Skeletal muscle tissue (tissue), 3 donors: ENCODE measurements at regions not wholly inside any gene's neighbourhood (a gene's known extent, or its start where the extent isn't known, plus 50 kb on each side); places are given as distances from the start of the nearest gene placed in this dataset.
A peak's percentile ranks its signal among the peaks of the same experiment; 100 is the strongest.

ENCODE experiments used
- H3K27ac ChIP-seq: one replicate; pipeline ENCODE4 v1.7.0; 2013; ENCODE audit warnings: mild to moderate bottlenecking, low read depth, low read length, inconsistent platforms
- H3K27me3 ChIP-seq, 3 donors: one replicate each; pipeline ENCODE4 v1.7.0; 2013; ENCODE audit warnings: low read length in 3 of 3; ENCODE audit not compliant: control insufficient read depth in 3 of 3, insufficient read depth in 3 of 3
- H3K36me3 ChIP-seq, 3 donors: one replicate each; pipeline ENCODE4 v1.7.0; 2013; ENCODE audit warnings: low read length in 3 of 3; ENCODE audit not compliant: control insufficient read depth in 3 of 3, insufficient read depth in 3 of 3
- H3K4me1 ChIP-seq, 3 donors: one replicate each; pipeline ENCODE4 v1.7.0; 2013; ENCODE audit warnings: low read length in 3 of 3, mild to moderate bottlenecking in 3 of 3; ENCODE audit not compliant: control insufficient read depth in 3 of 3, insufficient read depth in 3 of 3
- H3K4me3 ChIP-seq, 3 donors: one replicate each; pipeline ENCODE4 v1.7.0; 2013; ENCODE audit warnings: low read length in 3 of 3
- H3K9ac ChIP-seq, 3 donors: one replicate each; pipeline ENCODE4 v1.7.0; 2013; ENCODE audit warnings: low read length in 3 of 3, mild to moderate bottlenecking in 3 of 3, moderate library complexity in 2 of 3, low read depth in 1 of 3
- H3K9me3 ChIP-seq, 3 donors: one replicate each; pipeline ENCODE4 v1.7.0; 2013; ENCODE audit warnings: low read length in 3 of 3; ENCODE audit not compliant: control insufficient read depth in 3 of 3
- donor health status: Osteomylitis.

DNA sequence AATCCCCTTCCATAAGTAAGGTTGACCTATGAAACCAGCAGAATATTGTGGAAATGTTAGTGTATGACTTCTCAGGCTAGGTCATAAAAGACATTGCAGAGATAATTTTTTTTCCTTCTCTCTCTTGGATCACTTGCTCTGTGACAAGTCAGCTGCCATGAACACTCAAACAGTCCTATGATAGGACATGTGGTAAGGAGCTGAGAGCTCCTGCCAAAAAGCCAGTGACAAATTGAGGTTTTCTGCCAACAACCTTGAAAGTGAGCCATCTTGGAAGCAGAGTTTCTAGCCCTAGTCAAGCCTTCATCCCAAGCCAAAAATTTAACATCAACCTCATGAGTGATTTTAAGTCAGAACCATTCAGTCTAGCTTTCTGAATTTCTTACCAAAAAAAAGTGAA is 270.9 kb upstream of the NBEA start:
- no peaks in the 10 kb centered on the region for H3K27me3 ChIP-seq
- no peaks in the 10 kb centered on the region for H3K9me3 ChIP-seq
- no peak overlapping the region for H3K4me3 ChIP-seq
- H3K27ac ChIP-seq: peak overlapping the region; percentile 57
- H3K9ac ChIP-seq: no peak overlapping the region
- no peaks in the 10 kb centered on the region for H3K36me3 ChIP-seq
- peaks cover 4 to 9% (median 6%) of the 10 kb centered on the region in 3 donors for H3K4me1 ChIP-seq

- no peak overlapping the region for H3K9ac ChIP-seq
- H3K4me1 ChIP-seq: peaks cover 4 to 9% (median 6%) of the 10 kb centered on the region in 3 donors
- no peak overlapping the region for H3K27ac ChIP-seq
- no peaks in the 10 kb centered on the region for H3K27me3 ChIP-seq
- no peaks in the 10 kb centered on the region for H3K9me3 ChIP-seq
- H3K36me3 ChIP-seq: no peaks in the 10 kb centered on the region
- H3K4me3 ChIP-seq: no peak overlapping the region
Measured at GRCh38 chr13:34672631-34673030, 269.4 kb upstream of the NBEA start.

DNA sequence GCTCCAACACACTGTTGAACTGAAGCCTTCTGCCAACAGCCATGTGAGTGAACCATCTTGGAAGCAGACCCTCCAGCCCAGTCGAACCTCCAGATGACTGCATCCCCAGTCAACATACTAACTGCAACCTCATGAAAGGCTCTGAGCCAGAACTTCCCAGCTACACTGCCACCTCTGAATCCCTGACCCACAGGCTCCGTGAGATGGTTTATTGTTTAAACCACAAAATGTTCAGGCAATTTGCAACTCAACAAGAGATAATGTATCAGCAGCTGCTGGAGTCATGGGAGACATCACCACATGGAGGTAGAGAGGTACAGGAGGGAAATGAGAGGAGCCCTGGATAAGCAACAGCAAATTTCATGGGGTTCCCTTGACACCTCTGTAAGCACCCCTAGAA is 266.4 kb upstream of the NBEA start:
- Histone ChIP-seq H3K4me1 (peaks cover 3 to 6% (median 4%) of the 10 kb centered on the region in 3 donors), H3K27ac (no peak overlapping the region), H3K36me3 (no peaks in the 10 kb centered on the region), H3K4me3 (no peak overlapping the region), H3K9me3 (no peaks in the 10 kb centered on the region), H3K9ac (no peak overlapping the region), H3K27me3 (no peaks in the 10 kb centered on the region)

DNA sequence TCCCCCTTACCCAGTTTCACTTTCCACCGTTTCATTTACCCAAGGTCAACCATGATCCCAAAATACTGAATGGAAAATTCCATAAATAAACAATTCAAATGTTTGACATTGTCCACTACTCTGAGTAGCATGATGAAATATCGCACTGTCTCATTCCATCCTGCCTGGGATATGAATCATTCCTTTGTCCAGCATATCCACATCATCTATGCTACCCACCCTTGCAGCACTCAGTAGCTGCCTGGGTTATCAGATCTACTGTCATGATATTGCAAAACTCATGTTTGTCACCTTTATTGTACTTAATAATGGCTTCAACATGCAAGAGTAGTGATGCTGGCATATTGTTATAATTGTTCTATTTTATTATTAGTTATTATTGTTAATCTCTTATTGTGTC is 263.9 kb upstream of the NBEA start:
- no peaks in the 10 kb centered on the region for H3K36me3 ChIP-seq
- H3K4me1 ChIP-seq: peaks cover 2 to 4% (median 3%) of the 10 kb centered on the region in 3 donors
- no peak overlapping the region for H3K4me3 ChIP-seq
- no peaks in the 10 kb centered on the region for H3K27me3 ChIP-seq
- H3K9me3 ChIP-seq: no peaks in the 10 kb centered on the region
- H3K27ac ChIP-seq: no peak overlapping the region
- H3K9ac ChIP-seq: no peak overlapping the region

- no peaks in the 10 kb centered on the region for H3K9me3 ChIP-seq
- H3K9ac ChIP-seq: peak overlapping the region in 1 of 3 donors; percentile 23
- H3K4me3 ChIP-seq: no peak overlapping the region
- no peaks in the 10 kb centered on the region for H3K27me3 ChIP-seq
- H3K27ac ChIP-seq: peak overlapping the region; percentile 42
- H3K36me3 ChIP-seq: no peaks in the 10 kb centered on the region
- peaks cover 2 to 4% (median 3%) of the 10 kb centered on the region in 3 donors for H3K4me1 ChIP-seq
Measured at GRCh38 chr13:34681405-34681955, 260.6 kb upstream of the NBEA start.

DNA sequence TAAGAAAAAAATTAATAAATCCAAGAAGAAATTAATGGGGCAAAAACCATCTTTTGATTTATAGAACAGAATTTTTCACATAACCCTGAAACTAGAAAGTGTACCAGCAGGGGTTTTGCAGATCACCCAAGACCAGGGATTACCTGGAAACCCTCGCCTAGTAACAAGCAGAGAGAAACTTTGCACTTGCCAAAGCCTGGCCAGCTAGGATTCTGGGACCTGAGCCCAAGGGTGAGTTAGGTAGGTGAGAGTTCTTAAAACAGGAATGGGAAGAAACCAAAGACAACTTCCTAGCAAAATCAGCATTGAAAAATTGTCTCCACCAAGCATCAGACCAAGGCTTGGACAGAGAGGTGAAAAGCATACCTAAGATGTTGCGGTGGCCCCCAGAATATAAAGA is 247.0 kb upstream of the NBEA start:
- Histone ChIP-seq H3K27me3 (no peaks in the 10 kb centered on the region), H3K4me1 (peaks cover 0 to 5% (median 0%) of the 10 kb centered on the region in 3 donors), H3K36me3 (no peaks in the 10 kb centered on the region), H3K4me3 (no peak overlapping the region), H3K9me3 (no peaks in the 10 kb centered on the region), H3K27ac (no peak overlapping the region), H3K9ac (no peak overlapping the region)

GRCh38 chr13:34696296-34696695 is 245.8 kb upstream of the NBEA start:
- Histone ChIP-seq H3K36me3 (no peaks in the 10 kb centered on the region), H3K27ac (no peak overlapping the region), H3K4me3 (no peak overlapping the region), H3K4me1 (peaks cover 0 to 5% (median 0%) of the 10 kb centered on the region in 3 donors), H3K27me3 (no peaks in the 10 kb centered on the region), H3K9me3 (no peaks in the 10 kb centered on the region), H3K9ac (no peak overlapping the region)

- Histone ChIP-seq H3K36me3 (no peaks in the 10 kb centered on the region), H3K27me3 (no peaks in the 10 kb centered on the region), H3K27ac (no peak overlapping the region), H3K9ac (no peak overlapping the region), H3K4me3 (no peak overlapping the region), H3K9me3 (no peaks in the 10 kb centered on the region), H3K4me1 (peaks cover 0 to 5% (median 0%) of the 10 kb centered on the region in 3 donors)
Measured at GRCh38 chr13:34696741-34697140, 245.3 kb upstream of the NBEA start.

DNA sequence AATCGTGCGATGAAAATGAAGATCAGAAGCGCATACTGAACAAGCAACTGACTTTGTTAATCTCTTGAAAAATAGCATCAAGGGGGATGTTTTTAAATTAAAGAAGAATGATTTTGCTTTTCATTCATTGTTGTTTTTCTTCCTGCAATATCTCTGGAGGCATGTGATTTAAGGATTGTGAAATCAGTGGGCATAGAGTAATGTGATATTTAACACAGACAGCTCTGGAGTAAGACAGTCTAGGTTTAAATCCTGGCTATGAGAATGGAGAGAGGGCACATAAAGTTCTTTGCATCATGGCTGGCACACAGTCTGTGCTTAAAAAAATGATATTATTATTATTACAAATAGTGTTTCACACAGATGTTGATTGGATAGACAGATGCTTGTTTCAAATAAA is 243.1 kb upstream of the NBEA start:
- no peaks in the 10 kb centered on the region for H3K9me3 ChIP-seq
- no peak overlapping the region for H3K27ac ChIP-seq
- no peaks in the 10 kb centered on the region for H3K36me3 ChIP-seq

GRCh38 chr13:34700155-34700554 is 241.9 kb upstream of the NBEA start:
- Histone ChIP-seq H3K27me3 (no peaks in the 10 kb centered on the region), H3K4me3 (no peak overlapping the region), H3K27ac (no peak overlapping the region), H3K9me3 (no peaks in the 10 kb centered on the region), H3K4me1 (peaks cover 0 to 5% (median 0%) of the 10 kb centered on the region in 3 donors), H3K9ac (no peak overlapping the region), H3K36me3 (no peaks in the 10 kb centered on the region)

More for the DNA sequence above, 243.1 kb upstream of the NBEA start:
- H3K4me3 ChIP-seq: peak overlapping the region in 1 of 3 donors; percentile 24
- no peaks in the 10 kb centered on the region for H3K27me3 ChIP-seq
- H3K9ac ChIP-seq: no peak overlapping the region
- H3K4me1 ChIP-seq: peaks cover 0 to 5% (median 0%) of the 10 kb centered on the region in 3 donors
